SK-N-SH treated with all-trans-retinoic acid at 6 μM for 48 hours (cell line): ENCODE measurements at regions not wholly inside any gene's neighbourhood (a gene's known extent, or its start where the extent isn't known, plus 50 kb on each side); places are given as distances from the start of the nearest gene placed in this dataset.

Source experiments
- ARNTL ChIP-seq: fragments of 450-650 bp; formaldehyde crosslinking; IDR thresholded peaks from 2 replicates; pipeline ENCODE4 v1.5.0; 2020; ENCODE audit warnings: low read depth, mild to moderate bottlenecking, moderate library complexity, borderline replicate concordance
- BACH2 ChIP-seq: fragments of 250-450 bp; sonication (Bioruptor Pico); IDR thresholded peaks from 2 replicates; pipeline ENCODE4 v1.9.0; 2021; ENCODE audit warnings: mild to moderate bottlenecking, borderline replicate concordance
- CSDC2 ChIP-seq: fragments of 250-450 bp; sonication (Bioruptor Pico); IDR thresholded peaks from 2 replicates; pipeline ENCODE4 v1.5.0; 2020; ENCODE audit warnings: mild to moderate bottlenecking, moderate library complexity
- OSR1 ChIP-seq: fragments of 250-450 bp; sonication (Bioruptor Pico); IDR thresholded peaks from 2 replicates; pipeline ENCODE4 v1.8.0; 2022; ENCODE audit warnings: moderate library complexity, mild to moderate bottlenecking, inconsistent platforms
- RARB ChIP-seq: fragments of 250-450 bp; sonication (Bioruptor Pico); IDR thresholded peaks from 2 replicates; pipeline ENCODE4 v1.8.0; 2021; ENCODE audit warnings: mild to moderate bottlenecking, moderate library complexity
- ZC3H10 ChIP-seq: fragments of 250-450 bp; sonication (Bioruptor Pico); IDR thresholded peaks from 2 replicates; pipeline ENCODE4 v1.5.1; 2021; ENCODE audit warnings: mild to moderate bottlenecking, moderate library complexity
- ZFP30 ChIP-seq: fragments of 450-650 bp; formaldehyde crosslinking; IDR thresholded peaks from 2 replicates; pipeline ENCODE4 v1.5.0; 2022; ENCODE audit warnings: mild to moderate bottlenecking, moderate library complexity
- ZNF565 ChIP-seq: fragments of 450-650 bp; formaldehyde crosslinking; conservative IDR thresholded peaks from 2 replicates; pipeline ENCODE4 v1.5.0; 2020; ENCODE audit warnings: low read depth, mild to moderate bottlenecking, moderate library complexity
- TF ChIP-seq, protein P1 (sequence below): fragments of 250-450 bp; sonication (Bioruptor Pico); IDR thresholded peaks from 2 replicates; pipeline ENCODE4 v1.8.0; 2020; ENCODE audit warnings: mild to moderate bottlenecking, moderate library complexity, borderline replicate concordance
- TF ChIP-seq, protein P2 (sequence below): fragments of 250-450 bp; sonication (Bioruptor Pico); IDR thresholded peaks from 2 replicates; pipeline ENCODE4 v1.5.1; 2020; ENCODE audit warnings: low read depth, mild to moderate bottlenecking, moderate library complexity

DNA sequence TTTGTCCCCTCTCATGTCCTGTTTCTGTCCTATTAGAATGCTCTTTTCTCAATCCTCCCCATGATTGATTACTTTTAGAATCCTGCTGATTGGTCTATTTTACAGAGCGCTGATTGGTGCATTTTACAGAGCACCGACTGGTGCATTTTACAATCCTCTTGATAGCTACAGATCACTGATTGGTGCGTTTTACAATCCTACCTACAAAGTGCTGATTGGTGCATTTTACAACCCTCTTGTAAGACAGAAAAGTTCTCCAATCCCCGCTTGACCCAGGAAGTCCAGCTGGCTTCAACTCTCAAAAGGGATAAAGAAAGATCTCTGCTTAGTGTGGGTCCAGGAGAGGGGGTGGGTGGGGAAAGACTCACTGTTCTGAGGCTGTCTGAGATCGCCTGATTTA is 71.3 kb downstream of the DHRS2 start:
- TF ChIP-seq, protein P1, sequence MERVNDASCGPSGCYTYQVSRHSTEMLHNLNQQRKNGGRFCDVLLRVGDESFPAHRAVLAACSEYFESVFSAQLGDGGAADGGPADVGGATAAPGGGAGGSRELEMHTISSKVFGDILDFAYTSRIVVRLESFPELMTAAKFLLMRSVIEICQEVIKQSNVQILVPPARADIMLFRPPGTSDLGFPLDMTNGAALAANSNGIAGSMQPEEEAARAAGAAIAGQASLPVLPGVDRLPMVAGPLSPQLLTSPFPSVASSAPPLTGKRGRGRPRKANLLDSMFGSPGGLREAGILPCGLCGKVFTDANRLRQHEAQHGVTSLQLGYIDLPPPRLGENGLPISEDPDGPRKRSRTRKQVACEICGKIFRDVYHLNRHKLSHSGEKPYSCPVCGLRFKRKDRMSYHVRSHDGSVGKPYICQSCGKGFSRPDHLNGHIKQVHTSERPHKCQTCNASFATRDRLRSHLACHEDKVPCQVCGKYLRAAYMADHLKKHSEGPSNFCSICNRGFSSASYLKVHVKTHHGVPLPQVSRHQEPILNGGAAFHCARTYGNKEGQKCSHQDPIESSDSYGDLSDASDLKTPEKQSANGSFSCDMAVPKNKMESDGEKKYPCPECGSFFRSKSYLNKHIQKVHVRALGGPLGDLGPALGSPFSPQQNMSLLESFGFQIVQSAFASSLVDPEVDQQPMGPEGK (CRISPR knock-in tag): no peak
- no peak for TF ChIP-seq OSR1 (CRISPR knock-in tag)
- TF ChIP-seq CSDC2 (CRISPR knock-in tag): no peak
- TF ChIP-seq, protein P2, sequence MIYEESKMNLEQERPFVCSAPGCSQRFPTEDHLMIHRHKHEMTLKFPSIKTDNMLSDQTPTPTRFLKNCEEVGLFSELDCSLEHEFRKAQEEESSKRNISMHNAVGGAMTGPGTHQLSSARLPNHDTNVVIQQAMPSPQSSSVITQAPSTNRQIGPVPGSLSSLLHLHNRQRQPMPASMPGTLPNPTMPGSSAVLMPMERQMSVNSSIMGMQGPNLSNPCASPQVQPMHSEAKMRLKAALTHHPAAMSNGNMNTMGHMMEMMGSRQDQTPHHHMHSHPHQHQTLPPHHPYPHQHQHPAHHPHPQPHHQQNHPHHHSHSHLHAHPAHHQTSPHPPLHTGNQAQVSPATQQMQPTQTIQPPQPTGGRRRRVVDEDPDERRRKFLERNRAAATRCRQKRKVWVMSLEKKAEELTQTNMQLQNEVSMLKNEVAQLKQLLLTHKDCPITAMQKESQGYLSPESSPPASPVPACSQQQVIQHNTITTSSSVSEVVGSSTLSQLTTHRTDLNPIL (CRISPR knock-in tag): no peak
- TF ChIP-seq ZNF565 (CRISPR knock-in tag): no peak
- TF ChIP-seq ARNTL (CRISPR knock-in tag): no peak
- no peak for TF ChIP-seq ZC3H10 (CRISPR knock-in tag)
- no peak for TF ChIP-seq RARB (CRISPR knock-in tag)
- no peak for TF ChIP-seq BACH2 (CRISPR knock-in tag)
- no peak for TF ChIP-seq ZFP30 (CRISPR knock-in tag)
